GM13976 (cell line): ENCODE measurements at regions not wholly inside any gene's neighbourhood (a gene's known extent, or its start where the extent isn't known, plus 50 kb on each side); places are given as distances from the start of the nearest gene placed in this dataset.

ENCODE experiments used
- DNase-seq: peaks from one replicate; pipeline ENCODE4 v3.0.0; 2012; ENCODE audit warnings: low spot score
- CTCF ChIP-seq: IDR thresholded peaks from 2 replicates; pipeline ENCODE4 v1.5.1; 2012; ENCODE audit warnings: borderline replicate concordance, mild to moderate bottlenecking; ENCODE audit not compliant: insufficient read depth; ENCODE audit errors: extremely low read depth, missing control alignments, control extremely low read depth
- in situ Hi-C: fragments of 300-500 bp; cut with MboI; formaldehyde crosslinking; loops from one replicate; pipeline ENCODE4 v1.12.0; 2022; ENCODE audit warnings: low sequenced_read_pairs, mixed read lengths, inconsistent platforms; ENCODE audit not compliant: unreplicated experiment

DNA sequence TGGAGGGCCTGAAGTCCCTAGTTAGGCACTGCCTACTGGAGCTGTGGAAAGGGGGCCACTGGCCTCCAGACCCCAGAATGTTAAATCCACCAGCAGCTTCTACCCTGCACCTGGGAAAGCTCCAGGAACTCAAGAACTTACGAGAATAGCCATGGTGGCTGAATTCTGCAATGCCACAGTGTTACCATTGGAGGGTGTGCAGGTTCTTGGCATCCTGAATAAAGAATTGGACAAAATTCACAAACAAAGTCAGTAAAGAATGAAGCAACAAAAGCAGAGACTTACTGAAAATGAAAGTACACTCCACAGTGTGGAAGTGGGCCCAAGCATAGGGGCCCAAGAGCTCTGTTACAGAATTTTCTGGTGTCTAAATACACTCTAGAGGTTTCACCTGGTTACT, 107.0 kb downstream of the PRDM9 start:
- no peak for DNase-seq
- in situ Hi-C loops, result no loop called here
- no peak for TF ChIP-seq CTCF

GRCh38 chr5:23626961-23627360, 119.6 kb downstream of the PRDM9 start:
- DNase-seq, result no peak
- TF ChIP-seq CTCF, result no peak
- in situ Hi-C loops, result no loop called here

GRCh38 chr5:23627976-23628375, 120.6 kb downstream of the PRDM9 start:
- in situ Hi-C loops, result no loop called here
- no peak for TF ChIP-seq CTCF
- no peak for DNase-seq

GRCh38 chr5:23629396-23629795, 122.0 kb downstream of the PRDM9 start:
- in situ Hi-C loops, result no loop called here
- TF ChIP-seq CTCF, result no peak
- DNase-seq, result no peak

- DNase-seq, result no peak
- TF ChIP-seq CTCF, result no peak
- in situ Hi-C loops, result no loop called here
Measured at GRCh38 chr5:23631302-23632045, 124.1 kb downstream of the PRDM9 start.

GRCh38 chr5:23635938-23636337, 128.5 kb downstream of the PRDM9 start:
- no peak for TF ChIP-seq CTCF
- no peak for DNase-seq
- in situ Hi-C loops, result no loop called here

DNA sequence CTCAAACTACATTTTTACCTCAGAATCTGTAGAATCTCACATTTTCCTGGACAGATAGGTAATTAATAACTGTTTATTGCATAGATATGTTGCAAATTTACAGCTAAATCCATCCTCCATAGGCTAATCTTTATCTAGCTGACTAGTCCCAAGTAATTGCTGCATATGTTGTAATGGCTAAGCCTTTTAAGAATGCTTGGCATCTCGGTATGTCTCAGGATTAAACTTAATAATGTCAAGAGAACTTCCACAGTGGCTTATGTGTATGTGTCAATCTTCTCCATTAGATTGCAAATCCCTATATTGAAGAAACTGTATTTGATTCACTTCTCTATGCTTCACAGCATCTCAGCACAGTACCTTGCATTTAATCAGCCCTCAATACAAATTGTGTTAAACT, 131.9 kb downstream of the PRDM9 start:
- no peak for TF ChIP-seq CTCF
- DNase-seq, result no peak
- in situ Hi-C loops, result no loop called here
